ENCODE measurements at regions not wholly inside any gene's neighbourhood (a gene's known extent, or its start where the extent isn't known, plus 50 kb on each side); places are given as distances from the start of the nearest gene placed in this dataset.

DNA sequence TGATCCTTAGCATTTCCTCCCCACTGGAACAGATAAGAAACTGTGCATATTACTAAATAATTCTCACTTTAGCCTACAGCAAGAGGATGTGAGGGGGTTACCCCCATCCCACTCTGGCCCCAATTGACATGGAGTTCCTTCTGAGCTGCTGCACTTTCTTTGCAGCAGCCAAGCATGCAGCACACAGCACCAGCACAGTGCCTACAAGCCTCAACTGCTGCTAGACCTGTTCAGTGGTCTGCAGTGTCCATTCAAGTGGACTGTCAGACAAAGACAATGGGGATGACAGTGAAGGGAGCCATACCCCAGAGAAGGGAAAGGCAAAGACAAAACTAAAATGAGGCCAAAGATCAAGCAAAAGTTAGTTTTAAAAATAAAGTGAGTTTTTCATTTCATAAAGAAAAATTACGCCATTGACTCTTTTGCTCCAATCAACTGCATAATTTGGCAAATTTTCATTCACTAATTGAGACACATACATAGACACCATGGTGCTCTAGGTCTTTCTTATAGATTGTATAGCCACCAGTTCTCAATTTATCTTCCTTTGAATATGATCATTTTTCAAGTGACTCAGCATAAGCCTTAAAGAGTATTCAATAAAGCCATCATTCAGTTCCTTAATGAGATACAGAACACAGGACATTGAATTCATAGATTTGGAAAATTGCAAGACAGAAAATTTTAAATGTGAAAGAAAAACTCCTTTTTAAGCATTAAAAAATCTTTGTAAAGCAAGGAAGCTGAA lies 410.6 kb downstream of the HNRNPD start:
- Mint-ChIP-seq H3K27ac (no peak overlapping the region), H3K27me3 (peaks cover 22% of the 10 kb centered on the region), H3K9me3 (ENCODE audit: insufficient read depth) (no peaks in the 10 kb centered on the region), H3K4me1 (peaks cover 8% of the 10 kb centered on the region), H3K4me3 (no peak overlapping the region)
- no CpG with 5 or more reads among the region's 1 CpG for WGBS (ENCODE audit: insufficient coverage)
- H3K4me3 ChIP-seq (ENCODE audit: control extremely low read depth in 1 of 5, extremely low read depth in 1 of 5, insufficient read depth in 1 of 5, low read depth in 2 of 5, low read length in 4 of 5) = no peak overlapping the region
- no peak overlapping the region for H3K27ac ChIP-seq (ENCODE audit: low read length in 2 of 2)
- H3K9me3 ChIP-seq (ENCODE audit: control extremely low read depth in 1 of 3, control insufficient read depth in 2 of 3, insufficient read depth in 1 of 3, low read length in 2 of 3) = no peaks in the 10 kb centered on the region
- intact Hi-C loops (cut with micrococcal nuclease) = no loop called here
- ATAC-seq (ENCODE audit: low read depth) = no peak
- no peaks in the 10 kb centered on the region for H3K4me1 ChIP-seq (ENCODE audit: control insufficient read depth in 2 of 2, insufficient read depth in 2 of 2, low read length in 2 of 2)
- TF ChIP-seq EZH2 (IDR thresholded peaks at IDR 0.05; ENCODE audit: borderline replicate concordance, insufficient read depth, low read depth, low read length, poor library complexity, severe bottlenecking) = no peak
- TF ChIP-seq, protein P1, sequence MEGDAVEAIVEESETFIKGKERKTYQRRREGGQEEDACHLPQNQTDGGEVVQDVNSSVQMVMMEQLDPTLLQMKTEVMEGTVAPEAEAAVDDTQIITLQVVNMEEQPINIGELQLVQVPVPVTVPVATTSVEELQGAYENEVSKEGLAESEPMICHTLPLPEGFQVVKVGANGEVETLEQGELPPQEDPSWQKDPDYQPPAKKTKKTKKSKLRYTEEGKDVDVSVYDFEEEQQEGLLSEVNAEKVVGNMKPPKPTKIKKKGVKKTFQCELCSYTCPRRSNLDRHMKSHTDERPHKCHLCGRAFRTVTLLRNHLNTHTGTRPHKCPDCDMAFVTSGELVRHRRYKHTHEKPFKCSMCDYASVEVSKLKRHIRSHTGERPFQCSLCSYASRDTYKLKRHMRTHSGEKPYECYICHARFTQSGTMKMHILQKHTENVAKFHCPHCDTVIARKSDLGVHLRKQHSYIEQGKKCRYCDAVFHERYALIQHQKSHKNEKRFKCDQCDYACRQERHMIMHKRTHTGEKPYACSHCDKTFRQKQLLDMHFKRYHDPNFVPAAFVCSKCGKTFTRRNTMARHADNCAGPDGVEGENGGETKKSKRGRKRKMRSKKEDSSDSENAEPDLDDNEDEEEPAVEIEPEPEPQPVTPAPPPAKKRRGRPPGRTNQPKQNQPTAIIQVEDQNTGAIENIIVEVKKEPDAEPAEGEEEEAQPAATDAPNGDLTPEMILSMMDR (IDR thresholded peaks at IDR 0.05) = no peak
- no peak for DNase-seq
- no peak overlapping the region for H2AFZ ChIP-seq (ENCODE audit: insufficient read depth, low read depth, low read length, poor library complexity, severe bottlenecking)
- no peaks in the 10 kb centered on the region for H4K20me1 ChIP-seq (ENCODE audit: control insufficient read depth, insufficient read depth, low read length, poor library complexity, severe bottlenecking)
- ChIA-PET CTCF (no interaction called here), POLR2A (no interaction called here)
- no peak overlapping the region for H3K4me2 ChIP-seq (replicated peaks; ENCODE audit: low read depth, low read length, poor library complexity, severe bottlenecking)
- no peaks in the 10 kb centered on the region for H3K36me3 ChIP-seq (replicated peaks in 1 of 2; ENCODE audit: control extremely low read depth in 1 of 2, control insufficient read depth in 1 of 2, extremely low read depth in 1 of 2, insufficient read depth in 2 of 2, low read length in 1 of 2)
- no peak overlapping the region for H3K9ac ChIP-seq (ENCODE audit: low read length)
- no peaks in the 10 kb centered on the region for H3K27me3 ChIP-seq (replicated peaks in 1 of 4; ENCODE audit: control extremely low read depth in 1 of 4, control insufficient read depth in 3 of 4, insufficient read depth in 4 of 4, low read length in 3 of 4)
- H3K79me2 ChIP-seq (ENCODE audit: control insufficient read depth, insufficient read depth, low read length) = no peaks in the 10 kb centered on the region

DNA sequence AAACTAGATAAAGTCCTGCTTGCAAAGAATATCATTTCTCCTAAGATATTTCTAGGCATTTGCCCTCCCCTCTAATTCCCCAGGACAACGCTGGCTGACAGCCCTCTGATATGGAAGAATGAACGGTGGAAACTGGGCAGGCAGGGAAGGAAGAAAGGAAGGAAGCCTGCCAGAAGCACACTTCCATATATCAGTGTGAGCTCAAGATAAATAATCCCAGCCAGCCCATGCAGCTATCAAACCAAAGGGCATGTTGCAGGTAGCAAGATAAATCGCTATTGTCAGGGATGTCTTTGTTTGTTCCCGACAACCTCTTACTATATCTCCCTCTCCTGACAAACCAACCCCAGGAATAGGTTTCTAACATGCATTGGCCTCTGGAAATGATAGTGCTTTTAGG lies 412.8 kb downstream of the HNRNPD start:
- H4K20me1 ChIP-seq (ENCODE audit: control insufficient read depth, insufficient read depth, low read length, poor library complexity, severe bottlenecking) = no peaks in the 10 kb centered on the region
- no peak overlapping the region for H3K27ac ChIP-seq (ENCODE audit: low read length in 2 of 2)
- H3K4me2 ChIP-seq (replicated peaks; ENCODE audit: low read depth, low read length, poor library complexity, severe bottlenecking) = no peak overlapping the region
- H3K27me3 ChIP-seq (replicated peaks in 1 of 4; ENCODE audit: control extremely low read depth in 1 of 4, control insufficient read depth in 3 of 4, insufficient read depth in 4 of 4, low read length in 3 of 4) = no peaks in the 10 kb centered on the region
- Mint-ChIP-seq H3K27ac (no peak overlapping the region), H3K4me3 (no peak overlapping the region), H3K27me3 (peaks cover 17% of the 10 kb centered on the region), H3K4me1 (peaks cover 6% of the 10 kb centered on the region), H3K9me3 (ENCODE audit: insufficient read depth) (no peaks in the 10 kb centered on the region)
- ATAC-seq (ENCODE audit: low read depth) = no peak
- WGBS (ENCODE audit: insufficient coverage) = no CpG with 5 or more reads among the region's 4 CpGs
- no peaks in the 10 kb centered on the region for H3K79me2 ChIP-seq (ENCODE audit: control insufficient read depth, insufficient read depth, low read length)
- no peak overlapping the region for H3K4me3 ChIP-seq (ENCODE audit: control extremely low read depth in 1 of 5, extremely low read depth in 1 of 5, insufficient read depth in 1 of 5, low read depth in 2 of 5, low read length in 4 of 5)
- H3K9me3 ChIP-seq (ENCODE audit: control extremely low read depth in 1 of 3, control insufficient read depth in 2 of 3, insufficient read depth in 1 of 3, low read length in 2 of 3) = no peaks in the 10 kb centered on the region
- no peak for DNase-seq
- no peak for TF ChIP-seq EZH2 (IDR thresholded peaks at IDR 0.05; ENCODE audit: borderline replicate concordance, insufficient read depth, low read depth, low read length, poor library complexity, severe bottlenecking)
- TF ChIP-seq, protein P1 (IDR thresholded peaks at IDR 0.05) = no peak
- H2AFZ ChIP-seq (ENCODE audit: insufficient read depth, low read depth, low read length, poor library complexity, severe bottlenecking) = no peak overlapping the region
- H3K36me3 ChIP-seq (replicated peaks in 1 of 2; ENCODE audit: control extremely low read depth in 1 of 2, control insufficient read depth in 1 of 2, extremely low read depth in 1 of 2, insufficient read depth in 2 of 2, low read length in 1 of 2) = no peaks in the 10 kb centered on the region
- no peaks in the 10 kb centered on the region for H3K4me1 ChIP-seq (ENCODE audit: control insufficient read depth in 2 of 2, insufficient read depth in 2 of 2, low read length in 2 of 2)
- ChIA-PET CTCF (no interaction called here), POLR2A (no interaction called here)
- no peak overlapping the region for H3K9ac ChIP-seq (ENCODE audit: low read length)
- intact Hi-C loops (cut with micrococcal nuclease) = no loop called here
